Breast epithelium (tissue), 4 donors: ENCODE measurements at regions not wholly inside any gene's neighbourhood (a gene's known extent, or its start where the extent isn't known, plus 50 kb on each side); places are given as distances from the start of the nearest gene placed in this dataset.

ENCODE experiments used
- DNase-seq, 2 donors: peaks; one replicate each; pipeline ENCODE4 v3.0.0-alpha.2; 2019; ENCODE audit warnings: low spot score in 2 of 2
- H3K27ac ChIP-seq, 2 donors: fragments of 200-600 bp; sonication (generic) in 1 of 2; one replicate each; pipeline ENCODE4 v1.5.1; 2016 to 2019; ENCODE audit warnings: mild to moderate bottlenecking in 1 of 2
- H3K27me3 ChIP-seq, 2 donors: fragments of 200-600 bp; sonication (generic) in 1 of 2; one replicate each; pipeline versions ENCODE4 v1.5.1 to v1.6.0; 2017 to 2019; ENCODE audit warnings: control low read depth in 1 of 2, mild to moderate bottlenecking in 1 of 2
- H3K36me3 ChIP-seq: fragments of 200-600 bp; one replicate; pipeline ENCODE4 v1.5.1; 2019
- H3K4me1 ChIP-seq, 2 donors: fragments of 200-600 bp; sonication (generic); one replicate each; pipeline ENCODE4 v1.5.1; 2016 to 2019; ENCODE audit warnings: control low read depth in 1 of 2
- H3K4me3 ChIP-seq, 3 donors: fragments of 200-600 bp; sonication (generic); 1 replicate in 2 of 3; 2 replicates in 1 of 3; pipeline ENCODE4 v1.5.1; 2016 to 2019; ENCODE audit warnings: mild to moderate bottlenecking in 3 of 3, moderate library complexity in 2 of 3
- H3K9me3 ChIP-seq, 2 donors: fragments of 200-600 bp; sonication (generic) in 1 of 2; one replicate each; pipeline ENCODE4 v1.5.1; 2016 to 2019; ENCODE audit warnings: control low read depth in 1 of 2
- POLR2A ChIP-seq: fragments of 450-650 bp; IDR thresholded peaks from one replicate; pipeline ENCODE4 v1.6.1; 2016; ENCODE audit warnings: antibody characterized with exemption, mild to moderate bottlenecking, moderate library complexity
- POLR2AphosphoS5 ChIP-seq, 3 donors: sonication (generic); formaldehyde crosslinking; IDR thresholded peaks; one replicate each; pipeline ENCODE4 v1.6.1; 2017; ENCODE audit warnings: antibody characterized with exemption in 3 of 3
- intact Hi-C: fragments of 100-400 bp; cut with DNase I; formaldehyde crosslinking; loops from one replicate; pipeline ENCODE4 v1.15.1; 2023; ENCODE audit warnings: low total_unique reads
- TF ChIP-seq, protein P1 (sequence below), 3 donors: fragments of 450-650 bp; IDR thresholded peaks; one replicate each; pipeline ENCODE4 v1.5.1; 2016 to 2017; ENCODE audit warnings: antibody characterized with exemption in 3 of 3, mild to moderate bottlenecking in 3 of 3, moderate library complexity in 3 of 3

DNA sequence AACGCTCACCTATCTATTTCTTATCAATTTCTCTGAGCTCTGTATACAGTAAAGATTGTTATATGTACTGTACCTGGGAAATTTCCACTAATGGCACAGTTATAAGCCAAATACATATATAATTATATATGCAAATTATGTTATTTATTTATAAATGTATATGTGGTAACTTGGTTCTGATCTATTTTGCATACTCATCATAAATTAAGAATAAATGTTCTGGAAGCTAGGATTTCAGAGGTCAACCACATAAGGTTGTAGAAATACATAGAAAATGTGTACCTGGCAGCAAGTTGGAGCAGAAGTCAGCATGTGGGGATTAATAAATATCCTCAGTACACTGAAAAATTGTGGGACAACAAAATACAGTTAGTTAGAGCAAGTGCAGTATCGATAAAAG, 353.7 kb upstream of the ZNF521 start:
- Histone ChIP-seq H3K27ac (no peak overlapping the region), H3K27me3 (no peaks in the 10 kb centered on the region), H3K36me3 (no peaks in the 10 kb centered on the region), H3K9me3 (no peaks in the 10 kb centered on the region), H3K4me1 (no peaks in the 10 kb centered on the region), H3K4me3 (no peak overlapping the region)
- TF ChIP-seq, protein P1, sequence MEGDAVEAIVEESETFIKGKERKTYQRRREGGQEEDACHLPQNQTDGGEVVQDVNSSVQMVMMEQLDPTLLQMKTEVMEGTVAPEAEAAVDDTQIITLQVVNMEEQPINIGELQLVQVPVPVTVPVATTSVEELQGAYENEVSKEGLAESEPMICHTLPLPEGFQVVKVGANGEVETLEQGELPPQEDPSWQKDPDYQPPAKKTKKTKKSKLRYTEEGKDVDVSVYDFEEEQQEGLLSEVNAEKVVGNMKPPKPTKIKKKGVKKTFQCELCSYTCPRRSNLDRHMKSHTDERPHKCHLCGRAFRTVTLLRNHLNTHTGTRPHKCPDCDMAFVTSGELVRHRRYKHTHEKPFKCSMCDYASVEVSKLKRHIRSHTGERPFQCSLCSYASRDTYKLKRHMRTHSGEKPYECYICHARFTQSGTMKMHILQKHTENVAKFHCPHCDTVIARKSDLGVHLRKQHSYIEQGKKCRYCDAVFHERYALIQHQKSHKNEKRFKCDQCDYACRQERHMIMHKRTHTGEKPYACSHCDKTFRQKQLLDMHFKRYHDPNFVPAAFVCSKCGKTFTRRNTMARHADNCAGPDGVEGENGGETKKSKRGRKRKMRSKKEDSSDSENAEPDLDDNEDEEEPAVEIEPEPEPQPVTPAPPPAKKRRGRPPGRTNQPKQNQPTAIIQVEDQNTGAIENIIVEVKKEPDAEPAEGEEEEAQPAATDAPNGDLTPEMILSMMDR (IDR thresholded peaks at IDR 0.05), result no peak
- TF ChIP-seq POLR2A (no peak), POLR2AphosphoS5 (IDR thresholded peaks at IDR 0.05) (no peak)
- DNase-seq, result no peak
- intact Hi-C loops, result no loop called here

DNA sequence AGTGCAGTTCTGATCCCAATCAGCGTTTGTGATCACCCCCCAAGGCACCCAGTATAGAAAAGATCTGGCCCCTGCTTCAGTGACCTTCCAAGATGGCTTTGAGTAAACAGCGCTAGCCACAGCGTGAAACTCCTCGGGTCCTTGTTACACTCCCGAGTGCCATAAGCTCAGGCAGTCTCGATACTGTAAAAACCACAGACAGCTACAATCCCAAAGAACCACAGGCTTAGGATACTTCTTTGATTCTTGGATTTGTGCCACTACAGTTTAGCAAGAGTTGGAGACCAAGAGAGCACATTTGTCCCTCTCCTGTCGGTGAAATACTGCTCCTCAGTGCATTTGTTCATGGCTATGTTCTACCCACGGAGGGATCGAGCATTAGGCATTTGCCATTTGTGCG, 352.5 kb upstream of the ZNF521 start:
- intact Hi-C loops, result no loop called here

DNA sequence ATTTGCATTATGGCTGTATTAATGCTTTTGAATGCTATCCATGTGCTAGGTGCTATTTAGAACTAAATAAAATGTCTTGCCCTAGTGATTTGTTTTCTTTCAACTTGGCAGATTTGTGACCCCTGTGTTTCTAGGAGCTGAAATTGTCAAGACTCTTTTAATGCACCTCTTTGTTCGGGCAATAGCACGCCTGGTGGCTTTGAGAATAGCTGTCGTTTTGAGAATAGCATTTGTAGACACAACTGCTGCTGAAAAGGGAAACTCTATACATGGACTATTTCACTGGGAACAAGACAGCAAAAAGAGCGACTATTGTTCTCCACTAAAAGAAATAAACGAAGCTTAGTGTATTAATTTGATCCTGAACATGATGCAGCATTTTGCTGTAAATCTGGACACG, 352.1 kb upstream of the ZNF521 start:
- no peaks in the 10 kb centered on the region for H3K36me3 ChIP-seq
- H3K4me1 ChIP-seq, result no peaks in the 10 kb centered on the region
- intact Hi-C loops, result no loop called here
- no peak overlapping the region for H3K27ac ChIP-seq
- no peak for DNase-seq
- H3K27me3 ChIP-seq, result no peaks in the 10 kb centered on the region
- TF ChIP-seq, protein P1 (IDR thresholded peaks at IDR 0.05), result no peak
- TF ChIP-seq POLR2AphosphoS5 (IDR thresholded peaks at IDR 0.05), result no peak
- TF ChIP-seq POLR2A, result no peak
- no peaks in the 10 kb centered on the region for H3K9me3 ChIP-seq
- no peak overlapping the region for H3K4me3 ChIP-seq

More for the DNA sequence above, 352.5 kb upstream of the ZNF521 start:
- no peak overlapping the region for H3K4me3 ChIP-seq
- H3K9me3 ChIP-seq, result no peaks in the 10 kb centered on the region
- H3K27ac ChIP-seq, result no peak overlapping the region
- no peaks in the 10 kb centered on the region for H3K4me1 ChIP-seq
- no peaks in the 10 kb centered on the region for H3K27me3 ChIP-seq
- H3K36me3 ChIP-seq, result no peaks in the 10 kb centered on the region
- TF ChIP-seq, protein P1 (IDR thresholded peaks at IDR 0.05), result no peak
- TF ChIP-seq POLR2AphosphoS5 (IDR thresholded peaks at IDR 0.05) (no peak), POLR2A (no peak)
- DNase-seq, result no peak

DNA sequence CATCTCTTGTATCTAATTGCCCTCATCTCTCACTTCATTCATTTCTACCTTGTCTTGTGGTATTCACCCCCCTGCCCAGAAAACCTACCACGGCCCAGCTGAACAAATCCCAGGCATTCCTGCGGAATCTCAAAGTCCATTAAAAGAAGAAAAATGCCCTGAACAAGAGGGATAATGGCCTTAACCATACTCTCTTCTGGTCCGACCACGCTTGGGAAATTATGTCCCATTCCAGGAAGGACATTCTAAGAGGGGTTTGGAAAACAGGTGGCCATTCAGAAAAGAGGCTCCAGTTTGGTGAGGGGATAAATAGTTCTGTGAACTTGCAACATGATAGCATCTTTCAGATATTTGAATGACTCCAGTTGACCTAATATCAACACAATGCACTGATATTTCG, 349.9 kb upstream of the ZNF521 start:
- TF ChIP-seq POLR2A, result no peak

DNA sequence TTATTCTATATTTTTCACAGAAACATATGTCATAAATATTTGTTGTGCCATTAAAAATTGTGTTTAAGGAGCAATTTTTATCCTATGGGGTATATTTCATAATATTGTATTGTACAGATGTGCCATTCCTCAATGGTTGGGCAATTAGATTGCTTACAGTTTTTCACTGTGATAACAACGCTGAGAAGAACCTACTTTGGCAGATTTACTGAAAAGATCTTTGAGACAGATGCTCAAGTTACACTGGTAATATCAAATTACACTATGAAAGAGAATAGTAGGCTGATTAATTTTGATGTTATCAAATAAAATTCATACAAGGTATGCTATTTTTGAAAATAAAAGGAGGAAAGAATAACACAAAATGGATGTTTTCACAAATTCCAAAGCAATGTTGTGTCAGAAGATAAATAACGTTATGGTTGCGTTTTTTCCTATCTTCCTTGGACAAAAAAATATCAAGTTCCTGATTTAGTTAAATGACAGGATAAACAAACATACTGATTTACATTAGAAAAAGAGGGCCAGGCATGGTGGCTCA, 335.1 kb upstream of the ZNF521 start:
- no peaks in the 10 kb centered on the region for H3K27me3 ChIP-seq
- H3K9me3 ChIP-seq, result no peaks in the 10 kb centered on the region
- H3K4me3 ChIP-seq, result no peak overlapping the region
- no peaks in the 10 kb centered on the region for H3K4me1 ChIP-seq
- H3K27ac ChIP-seq, result no peak overlapping the region
- H3K36me3 ChIP-seq, result no peaks in the 10 kb centered on the region
- intact Hi-C loops, result no loop called here
- DNase-seq, result no peak
- TF ChIP-seq, protein P1 (IDR thresholded peaks at IDR 0.05), result no peak
- TF ChIP-seq POLR2A (no peak), POLR2AphosphoS5 (IDR thresholded peaks at IDR 0.05) (no peak)

More for the DNA sequence above, 349.9 kb upstream of the ZNF521 start:
- H3K4me1 ChIP-seq, result no peaks in the 10 kb centered on the region
- H3K36me3 ChIP-seq, result no peaks in the 10 kb centered on the region
- no peak overlapping the region for H3K4me3 ChIP-seq
- no peaks in the 10 kb centered on the region for H3K27me3 ChIP-seq
- H3K27ac ChIP-seq, result no peak overlapping the region
- intact Hi-C loops, result no loop called here
- no peak for DNase-seq
- H3K9me3 ChIP-seq, result no peaks in the 10 kb centered on the region

DNA sequence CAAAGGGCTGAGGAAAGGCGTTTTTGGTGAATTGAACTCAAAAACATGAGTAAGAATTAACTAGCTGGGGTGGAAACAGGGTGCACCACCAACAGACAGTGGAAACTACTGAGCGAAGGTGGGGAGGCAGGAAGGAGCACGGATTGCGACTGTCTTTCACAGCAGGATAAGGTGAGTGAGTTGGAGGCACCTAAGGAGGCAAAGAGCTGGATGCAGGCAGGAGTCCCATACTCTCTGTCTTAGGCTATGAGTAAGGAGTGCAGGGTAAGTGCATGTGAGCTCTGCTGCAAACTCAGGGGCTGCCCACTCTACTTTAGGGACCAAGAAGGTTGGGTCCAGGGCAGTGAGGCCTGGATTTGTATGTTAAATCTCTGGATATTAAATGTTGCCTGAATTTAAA, 333.1 kb upstream of the ZNF521 start:
- no peaks in the 10 kb centered on the region for H3K4me1 ChIP-seq

More for the DNA sequence above, 333.1 kb upstream of the ZNF521 start:
- no peaks in the 10 kb centered on the region for H3K9me3 ChIP-seq
- DNase-seq, result no peak
- H3K4me3 ChIP-seq, result no peak overlapping the region
- no peak for TF ChIP-seq POLR2A
- TF ChIP-seq POLR2AphosphoS5 (IDR thresholded peaks at IDR 0.05), result no peak
- TF ChIP-seq, protein P1 (IDR thresholded peaks at IDR 0.05), result no peak
- H3K27me3 ChIP-seq, result no peaks in the 10 kb centered on the region
- intact Hi-C loops, result no loop called here
- no peaks in the 10 kb centered on the region for H3K36me3 ChIP-seq
- H3K27ac ChIP-seq, result no peak overlapping the region
